BJ (cell line): ENCODE measurements at regions not wholly inside any gene's neighbourhood (a gene's known extent, or its start where the extent isn't known, plus 50 kb on each side); places are given as distances from the start of the nearest gene placed in this dataset.

Source experiments
- CTCF ChIA-PET: fragments of 350-600 bp; formaldehyde crosslinking; extraction: SDS; loops from one replicate; lab custom pipeline; 2021; ENCODE audit warnings: antibody characterized with exemption, inconsistent platforms; lab: Yijun Ruan, JAX
- POLR2A ChIA-PET: fragments of 300-600 bp; sonication (Branson Sonifier 250); formaldehyde crosslinking; extraction: SDS; loops from one replicate; lab custom pipeline; 2021; ENCODE audit warnings: antibody characterized with exemption; lab: Charles Lee
- DNase-seq: peaks from one replicate; pipeline ENCODE4 v3.0.0-alpha.2; 2011; ENCODE audit warnings: low read depth
- H3K27me3 ChIP-seq: 2 replicates; pipeline ENCODE4 v1.6.0; 2011; ENCODE audit warnings: low read length; ENCODE audit not compliant: control insufficient read depth, insufficient read depth
- H3K36me3 ChIP-seq: 2 replicates; pipeline ENCODE4 v1.5.1; 2011; ENCODE audit warnings: low read length; ENCODE audit not compliant: control insufficient read depth, insufficient read depth
- H3K4me3 ChIP-seq: 2 replicates; pipeline ENCODE4 v1.5.1; 2011; ENCODE audit warnings: low read depth, mild to moderate bottlenecking, control low read depth, low read length
- CTCF ChIP-seq: IDR thresholded peaks from 2 replicates; pipeline ENCODE4 v1.5.1; 2011; ENCODE audit warnings: low read depth, mild to moderate bottlenecking, control low read depth, inconsistent platforms, low read length, moderate library complexity; ENCODE audit not compliant: insufficient read depth

GRCh38 chr18:76057386-76057785 lies 437.7 kb downstream of the ZNF516 start:
- CTCF ChIA-PET: no interaction called here
- no peak for TF ChIP-seq CTCF
- no peak for DNase-seq

GRCh38 chr18:76056471-76057110 lies 438.5 kb downstream of the ZNF516 start:
- Histone ChIP-seq H3K36me3 (no peaks in the 10 kb centered on the region), H3K27me3 (no peaks in the 10 kb centered on the region), H3K4me3 (no peak overlapping the region)
- DNase-seq: no peak
- no peak for TF ChIP-seq CTCF
- ChIA-PET POLR2A (no interaction called here), CTCF (no interaction called here)

More at GRCh38 chr18:76057386-76057785, 437.7 kb downstream of the ZNF516 start:
- no peak overlapping the region for H3K4me3 ChIP-seq
- no peaks in the 10 kb centered on the region for H3K36me3 ChIP-seq
- no peaks in the 10 kb centered on the region for H3K27me3 ChIP-seq
- POLR2A ChIA-PET: no interaction called here

- Histone ChIP-seq H3K36me3 (no peaks in the 10 kb centered on the region), H3K27me3 (no peaks in the 10 kb centered on the region), H3K4me3 (no peak overlapping the region)
- DNase-seq: no peak
- TF ChIP-seq CTCF: no peak
- ChIA-PET POLR2A (no interaction called here), CTCF (no interaction called here)
Observed at GRCh38 chr18:76055578-76055977, 439.5 kb downstream of the ZNF516 start.

- Histone ChIP-seq H3K4me3 (no peak overlapping the region), H3K27me3 (no peaks in the 10 kb centered on the region), H3K36me3 (no peaks in the 10 kb centered on the region)
- no peak for DNase-seq
- ChIA-PET POLR2A (no interaction called here), CTCF (no interaction called here)
- no peak for TF ChIP-seq CTCF
Observed at GRCh38 chr18:76055025-76055424, 440.0 kb downstream of the ZNF516 start.

GRCh38 chr18:76054156-76054555 lies 440.9 kb downstream of the ZNF516 start:
- CTCF ChIA-PET: no interaction called here
- POLR2A ChIA-PET: no interaction called here
- no peak for TF ChIP-seq CTCF

More at GRCh38 chr18:76054156-76054555, 440.9 kb downstream of the ZNF516 start:
- no peaks in the 10 kb centered on the region for H3K36me3 ChIP-seq
- no peaks in the 10 kb centered on the region for H3K27me3 ChIP-seq
- H3K4me3 ChIP-seq: no peak overlapping the region
- no peak for DNase-seq
